Renal cortex interstitium (tissue), 11 donors: ENCODE measurements at regions not wholly inside any gene's neighbourhood (a gene's known extent, or its start where the extent isn't known, plus 50 kb on each side); places are given as distances from the start of the nearest gene placed in this dataset.
A peak's percentile ranks its signal among the peaks of the same experiment; 100 is the strongest.
"Not testable (repeated sequence)": the region's sequence is repeated elsewhere in the genome, so short reads cannot be mapped to it uniquely, and the experiment has no call there.

ENCODE experiments used
- DNase-seq, 11 donors: peaks; one replicate each; pipeline ENCODE4 v3.0.0-alpha.2; 2013; ENCODE audit warnings: low read depth in 9 of 11, low spot score in 4 of 11; ENCODE audit errors: extremely low read depth in 1 of 11

DNA sequence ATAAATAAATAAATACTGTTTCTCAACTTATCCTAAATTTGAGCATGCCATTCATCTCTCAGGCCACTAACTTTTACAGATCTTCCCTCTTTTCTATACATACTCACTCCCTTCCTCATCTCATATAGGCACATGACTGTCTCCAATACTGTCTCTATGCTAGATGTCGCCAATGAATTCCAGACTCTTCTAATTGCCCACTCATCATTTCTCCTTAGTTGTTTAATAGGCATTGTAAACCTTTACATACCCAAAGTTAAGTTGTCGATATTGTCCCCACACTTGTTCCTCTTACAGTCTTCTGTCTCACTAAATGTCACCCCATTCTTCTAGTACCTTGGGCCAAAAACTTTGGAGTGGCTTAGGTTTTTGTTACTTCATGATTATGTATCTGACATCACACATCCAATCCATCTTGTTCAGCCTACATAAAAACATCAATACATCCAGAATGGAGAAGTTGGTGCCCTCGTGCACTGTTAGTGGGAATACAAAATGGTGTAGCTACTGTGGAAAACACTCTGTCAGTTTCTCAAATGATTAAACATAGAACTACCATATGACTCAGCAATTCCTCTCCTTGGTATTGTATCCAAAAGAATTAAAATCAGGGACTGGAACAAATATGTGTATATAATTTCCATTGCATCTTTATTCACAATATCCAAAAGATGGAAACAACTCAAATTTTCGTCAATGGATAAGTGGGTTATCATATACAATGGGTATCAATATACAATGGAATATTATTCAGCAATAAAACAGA lies 935.1 kb downstream of the SLC4A3 start:
- DNase-seq = no peak

DNA sequence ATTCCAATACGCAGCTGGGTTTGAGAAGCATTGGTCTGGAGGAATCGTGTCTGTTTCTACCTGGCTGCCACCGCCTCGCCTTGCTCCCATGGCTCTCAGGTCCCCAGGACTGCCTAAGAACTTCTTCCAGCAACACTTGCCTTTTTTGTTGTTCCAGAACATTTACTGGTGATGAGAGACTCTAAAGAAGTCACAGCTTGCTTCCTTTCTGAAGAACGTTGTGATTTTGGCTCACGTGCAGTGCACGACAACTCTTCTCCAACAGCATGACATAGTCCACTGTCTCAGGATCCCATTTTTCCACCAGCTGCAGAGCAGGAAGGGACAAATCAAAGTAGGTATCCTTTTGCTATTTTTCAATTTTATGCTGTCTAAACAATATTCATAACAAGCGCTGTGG lies 940.9 kb downstream of the SLC4A3 start:
- no peak for DNase-seq

GRCh38 chr2:220569112-220569897 lies 941.9 kb downstream of the SLC4A3 start:
- no peak for DNase-seq

GRCh38 chr2:220572385-220572784 lies 945.0 kb downstream of the SLC4A3 start:
- DNase-seq = no peak

GRCh38 chr2:220574038-220574437 lies 946.6 kb downstream of the SLC4A3 start:
- no peak for DNase-seq

DNA sequence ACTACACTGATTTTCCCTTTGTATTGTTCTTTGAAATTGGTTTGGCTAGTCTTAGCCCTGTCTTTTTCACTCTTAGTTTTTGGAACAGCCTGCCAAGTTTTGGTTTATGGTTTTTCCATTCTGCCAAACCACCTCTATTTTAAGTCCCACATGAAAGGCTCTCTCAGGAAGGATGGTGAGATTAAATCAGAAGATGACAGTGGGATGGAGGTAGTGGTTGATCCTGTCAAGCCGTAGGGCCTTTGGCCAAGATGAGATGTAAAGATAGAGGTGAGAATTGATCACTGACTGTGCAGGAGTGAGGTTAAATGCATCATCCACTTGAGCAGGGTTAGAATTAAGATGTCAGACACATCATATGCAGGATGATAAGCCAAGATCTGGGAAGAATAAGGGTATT lies 948.5 kb downstream of the SLC4A3 start:
- no peak for DNase-seq

DNA sequence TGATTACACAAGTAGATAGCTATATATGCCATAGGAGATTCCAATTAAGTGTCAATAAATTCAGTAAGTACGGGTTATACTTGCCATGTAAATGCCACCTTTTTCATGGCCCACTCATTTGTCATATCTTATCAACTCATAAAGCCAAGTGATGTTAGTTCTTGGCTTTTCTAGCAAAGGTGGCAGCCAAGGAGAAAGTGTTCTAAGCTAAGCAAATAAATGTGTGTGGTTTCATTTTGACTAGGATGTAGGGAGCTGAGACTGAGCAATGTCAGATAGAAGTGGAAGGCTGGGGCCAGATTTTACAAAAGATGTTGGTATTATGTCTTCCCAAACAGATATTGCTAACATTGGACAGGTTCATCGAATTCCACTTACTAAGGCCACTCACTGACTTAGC lies 952.0 kb downstream of the SLC4A3 start:
- DNase-seq = no peak

DNA sequence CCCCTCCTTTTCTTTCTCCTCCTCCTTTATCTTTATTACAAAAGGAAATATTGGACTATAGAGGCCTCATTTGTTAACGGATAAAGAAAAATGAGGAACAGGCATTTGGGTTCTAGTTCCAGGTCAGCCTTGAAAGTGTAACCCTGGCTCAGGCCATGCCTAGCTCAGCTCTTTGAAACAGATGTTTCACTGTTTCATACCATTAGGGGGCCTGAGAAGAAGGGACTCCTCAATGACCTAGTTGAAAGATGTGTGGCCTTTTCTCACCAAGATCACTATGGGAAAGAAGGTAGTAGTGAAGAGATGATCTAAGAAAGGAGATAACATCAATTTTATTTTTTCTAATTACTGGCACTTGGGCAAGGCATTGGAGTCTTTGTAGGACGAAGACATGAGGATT lies 952.7 kb downstream of the SLC4A3 start:
- DNase-seq = no peak

- DNase-seq = no peak
Observed at GRCh38 chr2:220583725-220584124, 956.3 kb downstream of the SLC4A3 start.

DNA sequence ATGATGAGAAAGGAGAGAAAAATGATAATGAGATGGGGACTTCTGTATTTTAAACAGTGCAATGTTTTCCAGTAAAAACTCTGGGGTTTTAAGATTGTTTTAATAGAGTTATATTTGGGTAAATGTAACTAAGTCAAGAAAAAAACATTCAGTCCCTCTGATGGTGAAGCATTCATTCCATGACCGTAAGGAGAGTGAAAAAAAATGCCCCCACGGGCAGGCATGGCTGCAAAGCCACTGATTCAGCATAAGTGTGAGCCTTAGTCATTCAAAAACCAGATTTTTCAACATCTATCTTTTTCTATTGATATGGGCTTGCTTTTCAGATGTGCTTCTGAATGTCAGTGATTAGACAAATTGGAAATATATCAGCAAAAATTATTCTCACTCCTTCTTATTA lies 957.8 kb downstream of the SLC4A3 start:
- DNase-seq = no peak

- DNase-seq = peak in 2 of 11 donors; percentile 2 to 3
Observed at GRCh38 chr2:220586980-220587530, 959.6 kb downstream of the SLC4A3 start.

DNA sequence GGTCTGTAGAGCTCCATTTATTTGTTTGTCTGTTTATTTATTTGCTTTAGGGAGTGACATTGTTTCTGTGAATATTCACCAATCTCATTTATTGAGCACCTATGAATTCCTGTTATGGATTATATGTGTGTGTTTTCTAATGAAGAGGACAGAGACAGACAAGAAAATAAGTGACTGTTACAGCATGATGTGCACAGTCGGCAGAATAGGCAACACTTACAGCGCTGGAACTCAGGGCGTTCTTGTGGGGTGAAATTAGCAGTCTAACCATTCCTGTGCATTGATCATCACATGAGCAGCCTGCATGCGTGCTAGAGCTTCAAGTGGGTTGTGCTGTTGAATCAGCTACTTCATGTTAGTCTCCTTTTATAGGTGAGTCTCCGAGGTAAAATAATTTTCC lies 960.7 kb downstream of the SLC4A3 start:
- DNase-seq = no peak

GRCh38 chr2:220590476-220590875 lies 963.0 kb downstream of the SLC4A3 start:
- DNase-seq = no peak

DNA sequence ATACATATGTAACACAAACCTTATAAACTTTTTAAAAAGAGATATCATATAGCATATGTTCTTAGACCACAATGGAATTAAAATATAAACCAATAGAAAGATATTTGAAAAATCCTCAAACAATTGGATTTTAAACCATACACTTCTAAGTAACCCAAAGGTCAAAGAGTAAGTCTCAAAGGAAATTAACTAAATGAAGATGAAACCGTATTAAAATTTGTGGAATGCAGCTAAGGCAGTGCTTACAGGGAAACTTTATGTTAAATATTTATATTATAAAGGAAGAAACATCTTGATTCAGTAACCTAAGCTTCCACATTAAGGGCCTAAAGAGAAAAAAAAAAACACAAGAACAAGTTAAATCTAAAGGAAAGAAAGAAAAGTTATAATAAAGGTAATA lies 966.1 kb downstream of the SLC4A3 start:
- DNase-seq = no peak

GRCh38 chr2:220601674-220602073 lies 970.4 kb downstream of the EPHA4 start:
- no peak for DNase-seq

DNA sequence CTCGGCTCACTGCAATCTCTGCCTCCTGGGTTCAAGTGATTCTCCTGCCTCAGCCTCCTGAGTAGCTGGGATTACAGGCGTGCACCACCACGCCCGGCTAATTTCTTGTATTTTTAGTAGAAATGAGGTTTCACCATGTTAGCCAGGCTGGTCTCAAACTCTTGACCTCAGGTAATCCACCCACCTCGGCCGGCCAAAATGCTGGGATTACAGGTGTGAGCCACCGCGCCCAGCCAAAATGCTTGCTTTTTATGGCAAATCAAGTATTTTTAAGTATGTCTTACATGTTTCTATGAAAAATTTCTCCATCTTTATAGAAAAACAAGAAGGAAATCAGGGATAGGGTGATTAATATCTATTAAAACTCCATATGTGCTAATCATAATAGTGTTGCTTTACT lies 959.1 kb downstream of the EPHA4 start:
- not testable (repeated sequence) for DNase-seq

GRCh38 chr2:220614064-220614463 lies 958.0 kb downstream of the EPHA4 start:
- no peak for DNase-seq

DNA sequence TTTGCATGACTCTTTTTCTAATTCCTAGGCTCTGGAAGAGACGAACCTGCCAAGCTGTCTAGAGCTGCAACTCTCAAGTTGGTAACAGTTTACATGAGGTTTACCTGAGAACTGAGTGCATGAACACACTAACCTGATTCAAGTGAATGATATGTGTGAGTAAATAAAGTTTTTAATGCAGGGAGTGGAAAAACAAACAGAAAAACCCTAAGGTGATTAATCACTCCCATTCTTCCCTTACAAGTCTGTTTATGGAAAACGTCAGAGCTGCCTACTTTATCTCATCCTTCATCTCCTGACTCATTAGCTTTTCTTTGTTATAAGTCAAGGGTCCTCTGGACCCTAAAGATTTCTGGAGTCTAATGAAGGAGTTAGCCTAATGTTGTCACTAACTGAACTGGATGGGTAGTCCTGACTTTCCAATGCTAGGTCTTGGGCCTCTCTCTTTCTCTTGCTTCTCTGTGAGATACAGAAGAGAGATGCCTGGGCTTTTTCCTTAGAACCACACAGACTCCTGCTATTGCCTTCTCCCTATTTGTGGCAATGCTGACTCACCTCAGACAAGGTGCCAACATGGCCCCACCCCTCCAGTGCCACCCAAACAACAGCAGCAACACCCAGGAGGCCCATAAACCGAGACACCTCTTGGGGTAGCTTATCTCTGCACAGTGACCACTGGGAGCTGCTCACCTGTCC lies 952.4 kb downstream of the EPHA4 start:
- DNase-seq = peak in 4 of 11 donors; percentile 6 to 25 (median 8)

- no peak for DNase-seq
Observed at GRCh38 chr2:220626603-220627002, 945.5 kb downstream of the EPHA4 start.

DNA sequence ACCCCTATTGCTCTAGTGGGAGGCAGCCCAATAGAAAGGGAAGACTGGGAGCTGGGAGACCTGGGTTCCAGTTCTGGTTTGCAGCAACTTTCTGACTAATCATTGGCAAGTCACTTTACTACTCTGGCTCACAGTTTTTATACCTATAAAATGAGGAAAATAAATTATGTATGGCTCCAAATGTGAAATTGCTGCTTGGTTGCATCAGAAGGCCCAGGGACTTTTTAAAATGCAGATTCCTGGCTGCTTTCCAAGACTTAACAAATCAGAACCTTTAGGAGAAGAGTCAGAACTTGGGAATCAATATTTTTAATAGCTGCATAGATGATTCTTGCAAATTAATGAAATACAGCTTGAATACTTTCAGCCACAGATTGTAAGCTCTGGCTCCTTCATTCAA lies 943.9 kb downstream of the EPHA4 start:
- no peak for DNase-seq
